ENCODE measurements at regions not wholly inside any gene's neighbourhood (a gene's known extent, or its start where the extent isn't known, plus 50 kb on each side); places are given as distances from the start of the nearest gene placed in this dataset.

- TF ChIP-seq EZH2 (IDR thresholded peaks at IDR 0.05; ENCODE audit: low read length, missing control alignments) (no peak), CTCF (conservative IDR thresholded peaks at IDR 0.05 in 1 of 2, IDR thresholded peaks at IDR 0.05 in 1 of 2; ENCODE audit: low read depth in 1 of 2, low read length in 2 of 2) (no peak)
Measured at GRCh38 chr13:69198706-69199105, 908.9 kb upstream of the ATXN8OS start.

All from fibroblast of lung (primary cell).